HG03521 (cell line): ENCODE measurements at regions not wholly inside any gene's neighbourhood (a gene's known extent, or its start where the extent isn't known, plus 50 kb on each side); places are given as distances from the start of the nearest gene placed in this dataset.

ENCODE experiments used
- ATAC-seq: cut with Tn5 transposase; IDR thresholded peaks from one replicate; pipeline ENCODE4 v1.9.1; 2021; ENCODE audit warnings: mild to moderate bottlenecking, moderate library complexity; ENCODE audit not compliant: unreplicated experiment

DNA sequence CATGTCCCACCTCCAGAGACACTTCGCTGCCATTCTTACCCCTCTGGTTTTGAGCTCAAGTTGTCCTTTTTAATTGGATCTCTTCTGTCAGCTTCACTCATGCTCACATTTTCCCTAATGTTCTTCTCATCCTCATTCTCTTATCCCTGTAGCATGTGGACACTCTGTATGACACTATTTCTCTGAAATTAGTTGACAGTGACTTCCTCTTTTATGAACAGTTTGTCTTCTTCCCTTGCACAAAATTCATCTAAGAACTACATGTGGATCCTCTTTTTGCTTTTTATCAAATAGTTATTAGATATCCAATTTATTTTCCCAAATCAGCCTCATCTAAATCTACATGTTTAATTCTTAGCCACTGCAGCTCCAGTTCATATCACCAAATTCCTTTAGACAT lies 676.2 kb downstream of the MAT2B start:
- no peak for ATAC-seq

DNA sequence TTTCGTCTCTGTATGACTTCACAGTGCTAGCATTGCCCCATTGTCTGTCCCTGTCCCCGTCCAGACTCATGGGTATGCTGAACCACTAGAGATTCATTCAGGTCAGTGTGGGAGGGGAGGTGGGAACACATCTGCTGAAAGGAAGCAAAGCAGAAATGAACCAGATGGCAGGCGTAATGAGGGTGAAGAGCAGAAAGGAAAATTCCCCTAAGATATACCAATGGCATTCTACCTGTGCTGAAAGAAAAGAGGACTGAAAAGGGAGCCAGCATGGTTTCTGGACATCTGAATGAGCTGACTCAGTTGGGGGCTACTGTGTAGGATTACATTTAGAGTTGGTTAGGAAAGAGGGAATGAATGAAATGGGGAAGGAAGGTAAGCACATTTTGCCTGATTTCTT lies 678.7 kb downstream of the MAT2B start:
- no peak for ATAC-seq

DNA sequence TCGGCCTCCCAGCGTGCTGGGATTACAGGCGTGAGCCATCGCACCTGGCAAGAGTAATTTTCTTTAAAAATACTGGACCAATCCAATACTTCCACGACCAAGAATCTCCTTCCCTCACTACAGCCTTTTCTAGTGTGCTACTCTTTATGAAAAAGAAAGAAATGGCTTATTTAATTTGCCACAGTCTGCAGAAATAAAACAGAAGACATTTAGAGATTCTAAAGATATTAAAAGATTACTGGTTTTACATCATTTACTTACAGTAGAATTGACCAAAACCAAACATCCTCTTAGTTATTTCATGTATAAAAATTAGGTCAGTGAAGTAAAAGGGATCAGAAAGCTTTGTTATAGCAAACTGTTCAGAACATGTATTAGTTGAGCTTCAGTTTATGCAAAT lies 679.6 kb downstream of the MAT2B start:
- no peak for ATAC-seq

DNA sequence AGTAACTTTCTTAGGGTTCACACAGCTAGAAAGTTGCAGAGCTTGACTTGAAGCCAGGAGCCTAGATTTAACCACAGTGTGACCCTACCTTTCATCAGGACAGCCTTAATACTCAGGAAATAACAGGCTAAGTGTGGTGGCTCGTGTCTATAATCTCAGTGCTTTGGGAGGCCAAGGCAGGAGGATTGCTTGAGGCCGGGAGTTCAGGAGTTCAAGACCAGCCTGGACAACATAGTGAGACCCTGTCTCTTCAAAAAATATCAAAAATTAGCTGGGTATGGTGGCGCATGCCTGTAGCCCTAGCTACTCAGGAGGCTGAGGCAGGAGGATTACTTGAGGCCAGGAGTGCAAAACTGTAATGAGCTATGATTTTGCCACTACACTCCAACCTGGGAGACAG lies 681.1 kb downstream of the MAT2B start:
- ATAC-seq, result no peak

DNA sequence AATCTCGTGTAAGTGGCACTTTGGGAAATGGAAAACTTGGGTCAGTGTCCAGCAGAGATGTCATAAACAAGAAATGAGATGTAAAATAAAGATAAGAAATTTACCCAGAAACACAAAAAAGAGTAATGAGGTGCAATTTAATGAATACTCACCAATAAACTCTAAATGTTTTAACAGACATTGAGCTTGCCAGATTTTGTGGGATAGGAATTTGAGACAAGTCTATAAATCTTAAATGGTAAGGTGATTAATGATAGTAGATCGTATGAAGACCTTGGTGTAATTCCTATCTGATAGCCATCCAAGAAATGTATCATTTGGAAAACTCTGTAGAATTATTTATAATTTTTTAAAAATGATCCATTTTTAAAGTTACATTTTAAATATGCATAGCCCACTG lies 682.4 kb downstream of the MAT2B start:
- ATAC-seq, result no peak

DNA sequence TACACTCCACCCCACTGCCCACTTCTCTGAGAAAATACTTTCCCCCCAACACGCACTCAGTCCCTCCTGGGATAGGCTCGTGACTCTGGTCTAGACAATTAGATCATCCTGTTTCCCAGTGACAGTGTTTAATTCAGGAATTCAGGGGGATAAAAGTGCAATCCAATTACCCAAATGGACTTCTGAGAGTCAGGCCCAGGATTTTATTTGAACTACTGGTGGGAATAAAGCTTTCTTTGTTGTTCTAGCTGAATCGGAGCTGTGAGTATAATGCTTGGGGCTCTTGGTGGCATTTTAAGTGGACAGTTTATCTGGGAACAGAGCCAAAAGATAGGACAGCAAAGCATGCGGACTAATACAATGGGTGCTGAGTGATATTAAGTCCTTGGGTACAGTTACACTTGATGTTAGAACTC lies 683.3 kb downstream of the MAT2B start:
- no peak for ATAC-seq

DNA sequence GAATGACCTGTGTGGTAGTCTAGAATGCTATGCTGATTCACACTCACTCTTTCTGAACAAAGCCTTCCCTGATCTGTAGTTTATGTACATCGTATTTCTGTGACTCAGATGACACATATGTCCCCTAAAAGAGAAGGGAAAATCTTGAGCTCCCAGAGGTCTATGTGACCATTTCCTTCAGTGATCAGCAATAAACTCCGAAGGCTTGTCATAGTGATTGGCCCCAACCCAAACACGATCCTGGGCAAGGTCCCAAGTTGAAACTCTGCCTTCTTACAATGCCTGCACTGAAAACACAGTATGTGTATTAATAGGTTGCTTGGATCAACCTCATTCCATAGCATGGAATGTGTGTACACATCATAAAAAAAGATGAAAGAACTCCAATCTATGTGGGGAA lies 685.8 kb downstream of the MAT2B start:
- ATAC-seq, result no peak

DNA sequence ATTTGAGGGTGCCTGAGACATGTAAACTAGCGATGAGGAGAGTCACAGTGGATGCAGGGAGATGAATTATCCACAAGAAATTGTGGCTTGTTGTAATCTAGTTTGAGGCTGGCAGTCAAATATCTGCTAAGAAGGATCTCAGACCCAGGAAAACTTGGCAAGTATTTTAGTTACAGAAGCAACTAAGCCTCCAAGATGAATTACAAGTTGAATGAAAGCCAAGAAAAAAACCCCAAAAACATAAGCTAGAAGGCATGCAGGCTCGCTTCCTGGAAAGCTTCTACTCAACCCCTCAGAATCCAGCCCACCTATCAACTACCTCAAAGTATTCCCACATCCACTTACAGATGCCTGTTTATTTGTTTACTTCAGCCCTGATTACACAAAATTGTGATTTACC lies 696.9 kb downstream of the MAT2B start:
- ATAC-seq, result no peak

DNA sequence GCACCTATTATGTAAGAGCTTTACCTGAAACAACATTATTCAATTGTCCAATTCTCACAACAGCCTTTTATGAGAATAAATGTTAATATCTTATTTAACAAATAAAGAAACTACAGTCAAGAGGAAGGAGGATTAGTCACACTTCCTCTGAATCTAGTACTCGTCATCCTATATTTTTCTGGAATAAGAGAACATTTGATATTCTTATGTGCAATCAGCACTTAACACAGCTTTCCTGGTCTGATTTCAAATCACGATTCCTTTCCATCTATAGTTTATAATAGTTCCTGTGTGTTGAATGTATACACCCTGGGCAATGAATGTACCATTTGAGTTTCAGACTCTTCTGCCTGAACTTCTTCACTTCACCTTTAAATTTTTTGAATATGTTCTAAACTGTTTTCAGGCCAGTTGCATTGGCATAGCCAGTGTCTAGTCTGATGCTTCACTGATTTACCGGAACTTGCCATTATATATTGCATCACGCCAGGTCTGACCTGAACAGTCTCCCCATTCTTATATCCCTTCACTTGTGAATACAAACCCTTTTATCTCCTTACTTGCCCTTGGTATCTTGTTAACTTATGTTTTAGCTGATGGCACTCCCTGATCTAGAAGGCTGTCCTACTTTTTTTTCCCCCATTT lies 698.3 kb downstream of the MAT2B start:
- ATAC-seq, result no peak

DNA sequence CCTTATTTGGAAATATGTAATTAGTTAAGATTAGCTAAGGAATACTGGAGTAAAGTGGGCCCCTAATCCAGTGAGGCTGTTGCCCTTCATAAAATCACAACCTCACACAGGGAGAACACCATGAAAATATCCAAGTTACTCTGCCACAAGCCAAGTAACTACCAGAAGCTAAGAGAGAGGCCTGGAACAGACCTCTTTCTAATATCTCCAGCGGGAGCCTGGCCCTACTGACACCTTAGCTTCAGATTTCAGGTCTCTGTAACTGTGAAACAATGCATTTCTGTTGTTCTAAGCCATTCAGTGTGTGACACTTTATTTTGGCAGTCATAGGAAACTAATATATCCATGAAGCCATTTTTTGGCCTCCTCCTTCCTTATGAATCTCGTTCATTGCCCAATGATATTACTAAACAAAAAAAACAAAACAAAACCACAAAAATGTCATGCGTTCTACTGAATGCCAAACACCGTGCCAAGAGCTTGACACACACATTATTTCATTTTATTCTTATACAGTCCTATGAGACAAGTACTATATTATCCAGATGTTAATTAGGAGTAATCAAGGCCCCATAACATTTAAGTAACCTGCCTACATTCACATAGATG lies 699.0 kb downstream of the MAT2B start:
- no peak for ATAC-seq

DNA sequence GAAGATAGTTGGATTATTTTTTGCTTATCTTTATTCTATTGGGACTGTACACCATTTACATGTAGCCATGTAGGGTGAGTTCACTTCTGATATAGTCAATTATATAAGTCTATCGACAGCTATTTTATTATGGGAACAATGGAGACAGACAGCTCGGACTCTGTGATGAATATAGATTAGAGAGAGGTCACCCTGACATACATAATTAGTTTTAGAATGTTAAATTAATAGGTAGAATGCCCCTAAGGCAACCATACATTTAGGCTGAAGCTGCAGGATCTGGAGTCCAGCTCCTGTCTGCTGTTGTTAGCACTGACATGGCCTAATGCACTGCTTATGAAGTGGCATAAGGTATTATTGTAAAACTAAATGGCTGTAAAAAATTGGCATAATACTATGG lies 700.8 kb downstream of the MAT2B start:
- no peak for ATAC-seq

DNA sequence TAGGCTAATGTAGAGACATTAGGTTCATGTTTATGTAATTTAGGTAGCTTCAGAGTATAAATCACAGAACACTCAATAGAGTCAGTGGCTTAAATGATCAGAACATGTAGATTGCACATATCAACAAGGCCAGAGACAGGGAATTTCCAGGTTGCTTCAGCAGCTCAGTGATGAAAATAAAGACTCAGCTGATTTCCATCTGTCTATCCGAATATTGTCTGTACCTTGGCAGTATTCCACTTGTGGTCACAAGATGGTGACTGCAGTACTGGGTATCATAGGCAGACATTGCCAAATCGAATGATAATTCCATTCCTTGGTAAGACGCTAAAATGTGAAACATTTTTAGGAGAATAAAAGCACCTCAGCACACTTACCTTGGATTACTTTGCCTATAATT lies 702.2 kb downstream of the MAT2B start:
- ATAC-seq, result no peak

DNA sequence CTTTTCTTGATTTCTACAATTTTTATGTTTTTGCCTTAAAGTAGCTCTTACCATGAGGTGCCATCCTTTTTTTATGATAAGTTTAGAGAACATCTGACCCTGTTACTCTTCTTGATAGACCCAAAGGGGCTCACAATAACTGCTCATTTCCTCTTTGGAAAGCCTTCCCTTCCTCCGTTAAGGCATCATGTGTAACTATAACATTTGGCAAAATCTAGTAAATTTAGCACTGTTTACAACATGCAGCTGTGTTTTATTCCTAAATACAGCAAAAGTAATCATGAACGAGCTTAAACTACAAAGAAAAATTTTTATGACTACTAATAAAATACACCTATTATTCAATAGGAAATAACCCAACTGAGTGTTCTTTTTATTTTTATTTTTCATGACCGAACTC lies 705.1 kb downstream of the MAT2B start:
- ATAC-seq, result no peak

DNA sequence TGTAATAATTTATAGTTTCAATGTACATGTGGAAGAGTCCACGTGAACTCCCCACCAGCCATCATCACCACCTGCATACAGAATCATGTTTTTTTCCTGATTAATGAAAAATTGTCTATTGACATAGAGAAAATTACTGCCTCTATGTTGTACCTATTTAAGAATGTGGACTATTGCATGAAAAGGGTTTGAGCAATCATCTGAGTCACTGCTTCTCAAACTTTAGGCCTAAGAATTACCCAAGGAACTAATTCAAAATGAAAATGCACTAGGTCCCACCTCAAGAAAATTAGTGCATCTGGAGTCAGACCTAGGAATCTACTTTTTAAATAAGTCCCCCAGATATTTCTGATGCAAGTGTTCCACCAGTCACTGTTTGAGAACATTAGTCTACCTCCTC lies 709.3 kb downstream of the MAT2B start:
- no peak for ATAC-seq

DNA sequence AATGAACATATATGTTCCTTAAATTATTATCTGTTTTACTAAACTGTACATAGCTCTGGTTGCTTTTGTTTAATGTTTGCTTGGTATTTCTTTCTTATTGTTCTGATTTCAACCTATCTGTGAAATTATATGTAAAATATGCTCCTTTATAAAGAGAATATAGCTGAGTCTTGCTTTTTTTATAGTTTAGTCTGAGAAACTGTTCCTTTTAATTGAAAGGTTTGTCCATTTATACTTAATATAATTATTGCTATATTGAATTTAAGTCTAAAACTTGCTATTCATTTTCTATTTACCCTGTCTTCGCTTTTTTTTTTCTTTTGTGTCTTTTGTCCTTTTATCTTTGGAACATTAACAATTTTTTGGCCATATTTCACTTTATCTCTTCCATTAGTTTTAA lies 712.0 kb downstream of the MAT2B start:
- no peak for ATAC-seq

DNA sequence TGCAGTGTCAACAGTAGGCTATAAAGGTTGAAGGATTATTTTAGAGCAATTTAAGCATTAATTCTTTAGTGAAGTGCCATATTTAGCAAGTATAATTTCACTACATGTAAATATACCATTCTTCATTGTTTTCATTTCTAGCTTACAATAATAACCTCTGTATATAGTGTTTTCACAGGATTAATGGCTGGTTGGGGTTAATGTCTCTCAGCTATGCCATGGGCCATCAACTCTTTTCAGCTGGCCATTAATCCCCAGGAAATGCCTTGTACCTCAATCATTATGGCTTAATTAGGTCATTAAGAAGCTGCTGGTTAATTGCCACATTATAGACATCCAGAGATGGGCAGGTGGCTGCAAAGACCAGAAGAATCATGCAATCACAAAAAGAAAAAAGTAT lies 715.1 kb downstream of the MAT2B start:
- ATAC-seq, result no peak

DNA sequence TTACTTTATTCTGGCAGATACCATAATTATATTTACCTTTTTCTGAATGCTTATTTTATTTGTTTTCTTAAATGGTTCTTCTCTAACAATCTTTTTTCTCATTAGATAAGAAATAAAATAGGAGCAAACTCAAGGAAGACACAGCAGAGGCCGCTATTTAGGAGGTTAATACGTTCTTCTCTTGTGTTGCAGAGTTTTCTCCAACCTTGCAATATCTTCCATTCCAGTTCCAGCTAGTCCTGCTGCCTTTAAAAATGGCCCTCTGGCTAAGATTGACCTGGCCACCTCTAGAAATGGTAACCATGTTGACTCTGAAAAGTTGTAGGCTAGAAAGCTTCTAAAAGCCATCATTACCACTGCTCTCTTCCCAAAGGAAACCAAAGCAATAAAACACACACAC lies 718.8 kb downstream of the MAT2B start:
- ATAC-seq, result no peak

DNA sequence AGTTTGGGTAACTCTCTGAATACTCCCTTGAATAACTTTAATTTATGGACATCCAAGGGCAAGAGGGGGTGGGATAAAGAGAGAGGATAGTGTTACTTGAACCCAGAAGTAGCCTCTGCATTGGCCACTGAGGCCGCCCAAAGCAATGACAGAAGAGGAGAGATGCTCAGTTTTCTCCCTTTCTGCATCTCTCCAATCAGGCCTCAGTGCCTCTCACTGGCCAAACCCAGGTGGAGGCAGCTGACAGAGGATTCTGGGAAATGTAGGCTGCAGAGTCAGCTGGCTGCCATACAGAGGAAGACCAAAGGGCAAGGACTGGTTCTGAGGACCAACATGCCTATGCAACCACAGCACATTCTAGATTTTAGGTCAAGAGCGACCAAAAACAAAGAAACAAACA lies 719.4 kb downstream of the MAT2B start:
- ATAC-seq, result no peak

DNA sequence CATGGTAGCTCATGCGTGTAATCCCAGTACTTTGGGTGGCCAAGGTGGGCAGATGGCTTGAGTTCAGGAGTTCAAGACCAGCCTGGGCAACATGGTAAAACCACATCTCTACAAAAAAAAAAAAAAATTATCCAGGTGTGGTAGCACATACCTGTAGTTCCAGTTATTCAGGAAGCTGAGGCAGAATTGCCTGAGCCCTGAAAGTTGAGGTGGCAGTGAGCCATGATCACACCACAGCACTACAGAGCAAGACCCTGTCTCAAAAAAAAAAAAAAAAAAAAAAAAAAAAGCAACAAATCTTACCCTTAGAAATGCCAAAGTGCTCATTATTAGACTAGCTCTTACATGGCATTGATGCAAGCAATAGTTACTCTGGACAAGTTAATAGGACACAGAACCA lies 724.9 kb downstream of the MAT2B start:
- ATAC-seq, result no peak

DNA sequence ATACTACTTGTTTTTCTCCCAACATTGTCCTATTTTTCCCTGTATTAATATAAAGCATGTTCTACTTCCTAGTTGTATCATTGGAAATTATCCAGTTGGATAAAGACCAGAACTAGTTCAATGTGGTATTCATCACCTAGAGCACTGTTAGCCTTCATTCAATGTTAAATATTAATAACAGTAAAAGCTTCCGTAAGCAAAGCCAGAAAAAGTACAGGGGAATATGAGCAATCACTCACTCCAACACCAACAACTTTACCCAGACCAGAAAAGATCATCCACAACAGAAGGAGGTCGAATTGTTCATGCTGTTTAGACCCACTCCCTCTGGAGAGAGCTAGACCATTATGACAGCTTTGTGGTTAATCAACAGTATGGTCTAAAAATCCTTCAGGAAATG lies 728.4 kb downstream of the MAT2B start:
- ATAC-seq, result no peak

DNA sequence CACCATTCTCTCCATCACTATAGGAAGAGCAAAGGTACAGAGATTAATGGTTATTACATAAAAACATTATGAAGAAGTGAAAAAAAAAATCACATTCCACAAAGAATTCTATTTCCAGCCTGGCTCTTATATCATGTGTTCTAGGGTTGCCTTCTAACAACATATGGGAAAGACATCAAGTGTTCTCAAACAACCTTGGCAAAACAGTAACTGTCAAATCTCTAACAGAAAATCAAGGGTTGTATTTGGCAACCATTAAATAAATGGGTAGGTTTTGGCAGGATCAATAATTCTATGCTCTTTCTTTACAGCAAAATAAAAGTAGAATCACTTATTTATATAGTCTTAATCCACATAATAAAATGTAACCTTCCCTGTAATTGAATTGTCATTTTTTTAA lies 728.9 kb downstream of the MAT2B start:
- no peak for ATAC-seq

DNA sequence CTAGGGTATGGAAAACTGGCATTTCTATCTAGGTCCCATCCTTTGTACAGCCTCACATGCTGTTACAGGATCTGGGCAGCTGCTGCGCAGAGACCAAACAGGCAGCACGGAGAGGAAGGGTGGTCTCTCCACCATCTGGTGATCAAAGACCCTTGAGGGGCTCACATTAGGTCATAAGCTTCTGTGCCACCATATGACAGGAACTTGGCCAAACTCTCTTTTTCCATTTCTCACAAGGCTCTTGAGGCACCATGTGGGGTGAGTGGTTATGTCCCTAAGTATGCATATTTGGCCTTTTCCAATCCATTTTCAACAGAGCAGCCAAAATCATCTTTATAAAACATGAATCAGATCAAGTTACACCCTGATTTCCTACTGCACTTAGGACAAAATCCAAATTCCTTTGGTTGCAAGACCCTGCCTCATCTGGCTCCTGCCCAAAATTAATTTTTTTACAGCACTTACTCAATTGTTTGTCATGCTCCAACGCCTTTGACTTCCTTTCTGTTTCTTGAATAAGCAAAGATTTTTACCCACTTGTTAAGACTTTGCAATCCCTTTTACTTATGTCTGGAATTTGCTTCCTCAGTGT lies 730.0 kb downstream of the MAT2B start:
- no peak for ATAC-seq

DNA sequence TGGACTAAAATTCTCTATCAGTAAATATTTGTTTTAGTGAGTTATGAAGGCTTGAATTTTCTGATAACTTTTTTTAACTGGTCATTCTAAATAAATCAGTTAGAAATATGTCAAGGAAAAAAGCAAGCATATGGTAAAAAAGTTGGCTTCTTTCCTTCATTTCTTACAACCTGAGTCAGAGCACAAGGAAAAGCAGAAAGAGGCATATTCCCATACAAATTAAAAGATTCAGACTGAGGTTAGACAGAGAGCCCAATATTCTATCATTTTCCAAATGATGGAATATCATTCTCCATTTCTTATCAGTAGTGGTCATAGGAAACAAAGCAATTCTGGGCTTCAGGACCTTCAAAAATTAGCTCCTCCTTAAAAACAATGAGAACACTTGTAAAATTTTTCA lies 732.1 kb downstream of the MAT2B start:
- ATAC-seq, result no peak
